Esophagus muscularis mucosa (tissue), 4 donors: ENCODE measurements at regions not wholly inside any gene's neighbourhood (a gene's known extent, or its start where the extent isn't known, plus 50 kb on each side); places are given as distances from the start of the nearest gene placed in this dataset.

Experiments
- DNase-seq: peaks from one replicate; pipeline ENCODE4 v3.0.0-alpha.2; 2017; ENCODE audit errors: extremely low spot score
- H3K27ac ChIP-seq, 4 donors: fragments of 200-600 bp; sonication (generic); replicated peaks in 1 of 4; 1 replicate in 3 of 4; 2 replicates in 1 of 4; pipeline ENCODE4 v1.5.1; 2016 to 2019; ENCODE audit warnings: mild to moderate bottlenecking in 1 of 4
- H3K27me3 ChIP-seq, 4 donors: fragments of 200-600 bp; sonication (generic); one replicate each; pipeline versions ENCODE4 v1.5.1 to v1.6.0; 2016 to 2019
- H3K36me3 ChIP-seq, 4 donors: fragments of 200-600 bp; sonication (generic); one replicate each; pipeline ENCODE4 v1.5.1; 2016 to 2019
- H3K4me1 ChIP-seq, 4 donors: fragments of 200-600 bp; sonication (generic); one replicate each; pipeline ENCODE4 v1.5.1; 2016 to 2019
- H3K4me3 ChIP-seq, 4 donors: fragments of 200-600 bp; sonication (generic); 1 replicate in 2 of 4; 2 replicates in 2 of 4; pipeline ENCODE4 v1.5.1; 2016 to 2019; ENCODE audit warnings: mild to moderate bottlenecking in 4 of 4, moderate library complexity in 1 of 4
- H3K9me3 ChIP-seq, 4 donors: fragments of 200-600 bp; sonication (generic); 1 replicate in 3 of 4; 2 replicates in 1 of 4; pipeline ENCODE4 v1.5.1; 2016 to 2019
- CTCF ChIP-seq, 3 experiments: fragments of 200-600 bp in 2 of 3; fragments of 450-650 bp in 1 of 3; sonication (generic) in 2 of 3; IDR thresholded peaks; one replicate each; pipeline ENCODE4 v1.5.1; 2017 to 2019; ENCODE audit warnings: antibody characterized with exemption in 3 of 3, mild to moderate bottlenecking in 2 of 3, moderate library complexity in 1 of 3
- EP300 ChIP-seq: sonication (generic); formaldehyde crosslinking; IDR thresholded peaks from one replicate; pipeline ENCODE4 v1.6.1; 2017; ENCODE audit warnings: antibody characterized with exemption
- POLR2A ChIP-seq: fragments of 450-650 bp; IDR thresholded peaks from one replicate; pipeline ENCODE4 v1.6.1; 2017; ENCODE audit warnings: antibody characterized with exemption, moderate library complexity, mild to moderate bottlenecking, low read depth
- POLR2AphosphoS5 ChIP-seq, 2 donors: sonication (generic); formaldehyde crosslinking; IDR thresholded peaks; one replicate each; pipeline ENCODE4 v1.6.1; 2017; ENCODE audit warnings: antibody characterized with exemption in 2 of 2
- WGBS: methylation state at CpG from one replicate; pipeline ENCODE4 v1.1.5; 2018; 5-methylcytosine and 5-hydroxymethylcytosine counted together
- intact Hi-C: fragments of 100-400 bp; cut with DNase I; formaldehyde crosslinking; loops from one replicate; pipeline ENCODE4 v1.15.1; 2023

- H3K4me3 ChIP-seq = no peak overlapping the region
- H3K4me1 ChIP-seq = peaks cover 0 to 14% (median 3%) of the 10 kb centered on the region in 4 donors
- WGBS = 75% methylated on average over 5 of the region's 5 CpGs
- no peaks in the 10 kb centered on the region for H3K36me3 ChIP-seq
- no peak overlapping the region for H3K27ac ChIP-seq
- no peak for TF ChIP-seq POLR2AphosphoS5 (IDR thresholded peaks at IDR 0.05)
- TF ChIP-seq EP300 = no peak
- no peak for TF ChIP-seq CTCF (IDR thresholded peaks at IDR 0.05)
- TF ChIP-seq POLR2A = no peak
- intact Hi-C loops = no loop called here
- DNase-seq = no peak
- no peaks in the 10 kb centered on the region for H3K27me3 ChIP-seq
- no peaks in the 10 kb centered on the region for H3K9me3 ChIP-seq
Observed at GRCh38 chr11:122337241-122337640, 221.2 kb upstream of the BLID start.

DNA sequence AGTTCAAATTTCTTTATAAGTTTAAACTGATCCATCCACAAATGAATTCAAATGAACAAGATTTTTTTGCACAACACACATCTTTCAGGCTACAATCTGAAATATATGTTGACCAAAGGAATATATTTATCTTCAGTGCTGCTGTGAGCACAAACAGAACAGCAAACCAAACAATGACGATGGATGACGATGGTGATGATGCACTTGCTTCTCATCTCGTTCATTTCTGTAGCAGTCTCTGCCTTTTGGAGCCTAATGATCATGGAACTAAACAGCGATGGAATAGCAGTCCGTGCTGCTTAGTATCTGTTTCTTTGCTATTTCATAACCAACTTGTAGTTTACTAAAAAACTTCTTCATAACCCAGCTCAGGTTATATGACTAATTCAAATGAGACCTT is 220.7 kb upstream of the BLID start:
- intact Hi-C loops = no loop called here
- no peak overlapping the region for H3K4me3 ChIP-seq
- H3K36me3 ChIP-seq = no peaks in the 10 kb centered on the region
- no peak for DNase-seq
- WGBS = 92% methylated on average over 5 of the region's 5 CpGs
- no peak for TF ChIP-seq EP300
- no peak for TF ChIP-seq POLR2AphosphoS5 (IDR thresholded peaks at IDR 0.05)
- no peak for TF ChIP-seq CTCF (IDR thresholded peaks at IDR 0.05)
- no peaks in the 10 kb centered on the region for H3K27me3 ChIP-seq
- no peaks in the 10 kb centered on the region for H3K9me3 ChIP-seq
- H3K4me1 ChIP-seq = peaks cover 0 to 14% (median 2%) of the 10 kb centered on the region in 4 donors
- no peak overlapping the region for H3K27ac ChIP-seq

DNA sequence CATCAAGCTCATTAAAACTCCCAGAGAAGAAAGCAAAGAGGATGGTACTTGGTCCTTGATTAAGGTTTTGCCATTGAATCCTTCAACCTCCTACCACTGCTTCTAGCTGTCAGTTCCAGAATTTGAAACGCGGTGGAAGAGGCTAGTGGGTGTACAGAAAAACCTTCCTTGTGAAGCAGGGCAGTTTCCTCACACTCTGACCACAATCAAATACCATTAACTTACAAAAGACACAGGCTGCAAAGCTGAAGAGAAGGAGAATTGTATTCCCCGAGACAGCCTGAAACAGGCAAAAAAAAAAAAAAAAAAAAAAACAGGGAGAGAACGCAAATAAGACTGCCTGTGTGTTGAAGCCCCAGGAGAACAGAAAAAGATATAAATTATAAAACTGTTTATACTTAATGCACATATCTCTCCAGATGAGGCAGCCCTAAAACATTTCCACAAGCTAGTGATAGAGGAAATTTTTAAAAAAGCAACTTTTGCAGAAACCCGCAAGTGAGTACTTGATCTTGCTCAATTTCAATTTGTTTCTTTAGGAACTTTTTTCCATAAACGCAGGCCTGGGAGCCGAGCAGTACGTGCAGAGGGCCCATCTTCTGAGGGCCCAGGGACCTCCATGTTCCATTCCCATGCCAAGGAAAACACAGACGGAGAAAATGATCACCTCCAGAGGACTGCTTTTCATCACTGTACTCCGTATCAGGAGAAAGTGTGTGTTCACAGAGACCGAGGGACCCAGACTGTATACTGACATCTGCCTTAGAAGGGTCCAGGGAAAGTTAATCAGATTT is 218.7 kb upstream of the BLID start:
- intact Hi-C loops = no loop called here
- no peak for DNase-seq
- no peaks in the 10 kb centered on the region for H3K36me3 ChIP-seq
- no peaks in the 10 kb centered on the region for H3K4me1 ChIP-seq
- H3K27me3 ChIP-seq = no peaks in the 10 kb centered on the region
- H3K27ac ChIP-seq = no peak overlapping the region
- TF ChIP-seq CTCF (IDR thresholded peaks at IDR 0.05) = no peak
- TF ChIP-seq POLR2A = no peak
- TF ChIP-seq EP300 = no peak
- TF ChIP-seq POLR2AphosphoS5 (IDR thresholded peaks at IDR 0.05) = no peak
- H3K9me3 ChIP-seq = no peaks in the 10 kb centered on the region
- 60% methylated on average over 11 of the region's 11 CpGs for WGBS
- no peak overlapping the region for H3K4me3 ChIP-seq

GRCh38 chr11:122333467-122333866 is 217.5 kb upstream of the BLID start:
- Histone ChIP-seq H3K27ac (no peak overlapping the region), H3K36me3 (no peaks in the 10 kb centered on the region), H3K27me3 (no peaks in the 10 kb centered on the region), H3K4me3 (no peak overlapping the region), H3K4me1 (no peaks in the 10 kb centered on the region), H3K9me3 (no peaks in the 10 kb centered on the region)
- TF ChIP-seq POLR2A (no peak), EP300 (no peak)
- DNase-seq = no peak
- intact Hi-C loops = no loop called here
- WGBS = 92% methylated on average over 4 of the region's 4 CpGs

DNA sequence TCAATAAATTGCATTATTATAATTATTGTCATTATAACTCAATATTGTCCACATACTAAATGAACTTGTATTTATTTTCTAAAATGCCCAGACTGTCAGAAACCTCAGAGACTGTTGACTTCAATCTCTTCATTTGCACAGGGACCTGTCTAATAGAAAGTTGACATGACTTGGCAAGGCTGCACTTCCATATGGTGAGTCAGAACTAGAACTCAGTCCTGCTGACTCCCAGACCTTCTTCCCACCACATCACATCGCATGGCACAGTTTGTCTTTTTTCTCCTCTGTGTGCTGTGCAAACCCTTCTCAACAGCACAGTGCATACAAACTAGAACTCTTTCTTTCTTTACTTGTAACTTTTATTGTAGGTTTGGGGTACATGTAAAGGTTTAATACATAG is 215.1 kb upstream of the BLID start:
- WGBS = 84% methylated on average over 1 of the region's 1 CpG
- Histone ChIP-seq H3K27me3 (no peaks in the 10 kb centered on the region), H3K27ac (no peak overlapping the region), H3K4me1 (no peaks in the 10 kb centered on the region), H3K4me3 (no peak overlapping the region), H3K9me3 (no peaks in the 10 kb centered on the region), H3K36me3 (no peaks in the 10 kb centered on the region)
- intact Hi-C loops = no loop called here
- no peak for DNase-seq
- TF ChIP-seq POLR2A (no peak), POLR2AphosphoS5 (IDR thresholded peaks at IDR 0.05) (no peak), EP300 (no peak), CTCF (IDR thresholded peaks at IDR 0.05) (no peak)
